ENCODE measurements at regions not wholly inside any gene's neighbourhood (a gene's known extent, or its start where the extent isn't known, plus 50 kb on each side); places are given as distances from the start of the nearest gene placed in this dataset.

GRCh38 chr3:103907567-103907966 is 1459.1 kb upstream of the ALCAM start:
- TF ChIP-seq POLR2A (IDR thresholded peaks at IDR 0.05) (no peak), CTCF (IDR thresholded peaks at IDR 0.05) (no peak)
